GM19452 (cell line): ENCODE measurements at regions not wholly inside any gene's neighbourhood (a gene's known extent, or its start where the extent isn't known, plus 50 kb on each side); places are given as distances from the start of the nearest gene placed in this dataset.
A peak's percentile ranks its signal among the peaks of the same experiment; 100 is the strongest.

ENCODE experiments used
- ATAC-seq: cut with Tn5 transposase; IDR thresholded peaks from one replicate; pipeline ENCODE4 v1.9.1; 2021; ENCODE audit not compliant: unreplicated experiment

GRCh38 chr3:107943786-107944523 lies 146.9 kb downstream of the CD47 start:
- ATAC-seq: no peak

GRCh38 chr3:107942951-107943749 lies 147.7 kb downstream of the CD47 start:
- ATAC-seq: no peak

GRCh38 chr3:107942244-107942643 lies 148.6 kb downstream of the CD47 start:
- no peak for ATAC-seq

GRCh38 chr3:107939691-107940442 lies 151.0 kb downstream of the CD47 start:
- no peak for ATAC-seq

GRCh38 chr3:107938143-107938542 lies 152.7 kb downstream of the CD47 start:
- ATAC-seq: no peak

GRCh38 chr3:107934808-107935207 lies 156.0 kb downstream of the CD47 start:
- ATAC-seq: no peak

- no peak for ATAC-seq
Observed at GRCh38 chr3:107933450-107933849, 157.4 kb downstream of the CD47 start.

GRCh38 chr3:107931326-107931725 lies 159.5 kb downstream of the CD47 start:
- ATAC-seq: no peak

GRCh38 chr3:107929088-107929487 lies 161.7 kb downstream of the CD47 start:
- no peak for ATAC-seq

- ATAC-seq: peak; percentile 4
Observed at GRCh38 chr3:107928084-107928445, 162.8 kb downstream of the CD47 start.

GRCh38 chr3:107927361-107928083 lies 163.3 kb downstream of the CD47 start:
- ATAC-seq: peak; percentile 97

- ATAC-seq: no peak
Observed at GRCh38 chr3:107925851-107926250, 165.0 kb downstream of the CD47 start.

GRCh38 chr3:107921038-107921437 lies 169.8 kb downstream of the CD47 start:
- ATAC-seq: no peak

- ATAC-seq: no peak
Observed at GRCh38 chr3:107920538-107920937, 170.3 kb downstream of the CD47 start.

GRCh38 chr3:107919239-107919638 lies 171.6 kb downstream of the CD47 start:
- no peak for ATAC-seq

- ATAC-seq: no peak
Observed at GRCh38 chr3:107916171-107916570, 174.7 kb downstream of the CD47 start.

GRCh38 chr3:107915706-107916105 lies 175.1 kb downstream of the CD47 start:
- ATAC-seq: no peak

- ATAC-seq: no peak
Observed at GRCh38 chr3:107913701-107914100, 177.1 kb downstream of the CD47 start.

GRCh38 chr3:107911337-107912000 lies 179.4 kb downstream of the CD47 start:
- ATAC-seq: no peak

- ATAC-seq: peak; percentile 97
Observed at GRCh38 chr3:107910713-107911259, 180.0 kb downstream of the CD47 start.
